Lung (tissue), 11 donors: ENCODE measurements at regions not wholly inside any gene's neighbourhood (a gene's known extent, or its start where the extent isn't known, plus 50 kb on each side); places are given as distances from the start of the nearest gene placed in this dataset.

Experiments used
- ATAC-seq: fragments of 200-7000 bp; cut with Tn5 transposase; one replicate; pipeline ENCODE4 v1.9.1; 2020; ENCODE audit warnings: moderate number of reproducible peaks; ENCODE audit not compliant: insufficient read depth, low FRiP score
- DNase-seq, 3 donors: peaks; one replicate each; pipeline ENCODE4 v3.0.0-alpha.2; 2013 to 2017
- H3K27ac ChIP-seq, 2 donors: one replicate each; pipeline ENCODE4 v1.5.1; 2013; ENCODE audit warnings: mild to moderate bottlenecking in 2 of 2, moderate library complexity in 2 of 2, control low read depth in 1 of 2, inconsistent platforms in 1 of 2, low read depth in 1 of 2, low read length in 1 of 2
- H3K27me3 ChIP-seq, 3 donors: one replicate each; pipeline ENCODE4 v1.5.1; 2013; ENCODE audit warnings: low read length in 2 of 3; ENCODE audit not compliant: control insufficient read depth in 3 of 3, insufficient read depth in 3 of 3
- H3K36me3 ChIP-seq, 4 donors: one replicate each; pipeline ENCODE4 v1.5.1; 2013; ENCODE audit warnings: low read length in 4 of 4, mild to moderate bottlenecking in 1 of 4, moderate library complexity in 1 of 4; ENCODE audit not compliant: control insufficient read depth in 4 of 4, insufficient read depth in 4 of 4
- H3K4me1 ChIP-seq, 5 donors: one replicate each; pipeline ENCODE4 v1.5.1; 2013; ENCODE audit warnings: low read length in 5 of 5, mild to moderate bottlenecking in 2 of 5, moderate library complexity in 1 of 5; ENCODE audit not compliant: control insufficient read depth in 5 of 5, insufficient read depth in 5 of 5
- H3K4me3 ChIP-seq: one replicate; pipeline ENCODE4 v1.5.1; 2013; ENCODE audit warnings: mild to moderate bottlenecking, control low read depth, moderate library complexity
- H3K9ac ChIP-seq, 2 donors: one replicate each; pipeline ENCODE4 v1.5.1; 2013; ENCODE audit warnings: low read length in 2 of 2, control low read depth in 1 of 2; ENCODE audit not compliant: insufficient read depth in 1 of 2
- H3K9me3 ChIP-seq, 4 donors: one replicate each; pipeline ENCODE4 v1.5.1; 2013; ENCODE audit warnings: low read length in 3 of 4, mild to moderate bottlenecking in 1 of 4, moderate library complexity in 1 of 4; ENCODE audit not compliant: control insufficient read depth in 4 of 4, insufficient read depth in 3 of 4
- CTCF ChIP-seq: IDR thresholded peaks from 2 replicates; pipeline ENCODE4 v1.5.1; 2012; ENCODE audit warnings: mild to moderate bottlenecking; ENCODE audit errors: control extremely low read depth, extremely low read depth
- WGBS, 2 donors: extraction: QIAGEN DNeasy Blood & Tissue Kit; methylation state at CpG; one replicate each; pipeline ENCODE4 v1.1.7; 2013; 5-methylcytosine and 5-hydroxymethylcytosine counted together
- donor health status: control.
- donor health status: control.
- donor health status: Bipolar disorder and iron deficiency.
- donor health status: healthy.
- donor health status: DM: yes; HTN: yes; CAD: no.

- Histone ChIP-seq H3K4me3 (no peak overlapping the region), H3K27me3 (no peaks in the 10 kb centered on the region), H3K9ac (no peak overlapping the region), H3K27ac (no peak overlapping the region), H3K9me3 (no peaks in the 10 kb centered on the region), H3K4me1 (no peaks in the 10 kb centered on the region), H3K36me3 (no peaks in the 10 kb centered on the region)
- no peak for TF ChIP-seq CTCF
- DNase-seq (no peak), ATAC-seq (no peak)
Measured at GRCh38 chr5:103451261-103451660, 111.3 kb downstream of the NUDT12 start.

GRCh38 chr5:103450333-103451061 lies 112.1 kb downstream of the NUDT12 start:
- WGBS, 2 donors: 80 to 97% methylated on average over 4 of the region's 4 CpGs
- no peak for TF ChIP-seq CTCF
- no peaks in the 10 kb centered on the region for H3K27me3 ChIP-seq

GRCh38 chr5:103446813-103447212 lies 115.8 kb downstream of the NUDT12 start:
- WGBS, 2 donors: 50 to 81% methylated on average over 3 of the region's 3 CpGs
- Histone ChIP-seq H3K9me3 (no peaks in the 10 kb centered on the region), H3K27me3 (no peaks in the 10 kb centered on the region), H3K4me1 (no peaks in the 10 kb centered on the region), H3K36me3 (no peaks in the 10 kb centered on the region), H3K9ac (no peak overlapping the region), H3K27ac (no peak overlapping the region), H3K4me3 (no peak overlapping the region)
- no peak for TF ChIP-seq CTCF
- no peak for ATAC-seq
- DNase-seq: no peak

More at GRCh38 chr5:103450333-103451061, 112.1 kb downstream of the NUDT12 start:
- no peaks in the 10 kb centered on the region for H3K9me3 ChIP-seq
- no peaks in the 10 kb centered on the region for H3K36me3 ChIP-seq
- no peak overlapping the region for H3K4me3 ChIP-seq
- H3K4me1 ChIP-seq: no peaks in the 10 kb centered on the region
- H3K27ac ChIP-seq: no peak overlapping the region
- no peak for DNase-seq
- H3K9ac ChIP-seq: no peak overlapping the region
- ATAC-seq: no peak
